NCI-H345 treated with DMSO at 0.1 percent for 48 hours (cell line): ENCODE measurements at regions not wholly inside any gene's neighbourhood (a gene's known extent, or its start where the extent isn't known, plus 50 kb on each side); places are given as distances from the start of the nearest gene placed in this dataset.

Experiments used
- DNase-seq: peaks from one replicate; lab custom pipeline; 2025; ENCODE audit not compliant: unreplicated experiment; lab: John Stamatoyannopoulos, UW

- no peak for DNase-seq
Measured at GRCh38 chr9:71218774-71219173, 97.4 kb upstream of the TRPM3 start.

- no peak for DNase-seq
Measured at GRCh38 chr9:71213633-71214032, 92.2 kb upstream of the TRPM3 start.

- no peak for DNase-seq
Measured at GRCh38 chr9:71210326-71210725, 88.9 kb upstream of the TRPM3 start.

GRCh38 chr9:71209890-71210289, 88.5 kb upstream of the TRPM3 start:
- DNase-seq = no peak

- DNase-seq = no peak
Measured at GRCh38 chr9:71202931-71203330, 81.5 kb upstream of the TRPM3 start.

DNA sequence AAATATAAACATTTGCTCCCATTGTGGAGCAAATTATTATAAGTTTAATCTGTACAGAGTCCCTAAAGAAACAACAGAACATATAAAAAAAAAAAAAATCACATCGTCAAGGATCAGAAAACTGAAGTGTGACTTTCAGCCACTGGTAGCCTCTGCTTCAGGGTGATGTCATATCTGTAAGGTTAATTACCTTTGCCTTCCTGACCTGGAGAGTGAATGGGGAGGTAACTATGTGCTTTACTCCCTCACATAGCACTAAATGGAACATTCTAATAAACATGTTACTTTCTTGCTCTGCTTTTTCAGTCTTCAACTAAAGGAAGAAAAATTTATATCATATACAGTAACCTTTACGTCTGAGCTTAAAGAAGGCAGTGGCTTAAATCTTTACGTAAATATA, 70.3 kb upstream of the TRPM3 start:
- DNase-seq = no peak

DNA sequence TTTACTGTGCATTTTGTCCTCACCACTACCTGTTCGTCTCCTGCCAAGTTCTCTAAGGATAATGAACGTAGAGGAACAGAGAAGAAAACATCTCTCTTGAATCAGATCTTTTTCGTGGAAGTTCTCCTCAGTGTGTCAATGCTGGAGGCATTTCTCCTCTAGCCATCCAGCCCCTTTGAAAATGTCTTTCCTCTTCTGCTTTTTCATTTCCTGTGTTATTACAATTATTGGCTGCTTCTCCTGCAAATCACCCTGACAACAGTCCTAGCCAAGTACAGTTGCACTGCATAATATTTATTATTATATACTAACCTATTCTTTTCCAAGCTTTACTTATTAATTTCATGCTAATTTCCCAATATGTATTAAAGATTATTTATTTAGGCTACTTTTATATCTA, 61.8 kb upstream of the TRPM3 start:
- DNase-seq = no peak

DNA sequence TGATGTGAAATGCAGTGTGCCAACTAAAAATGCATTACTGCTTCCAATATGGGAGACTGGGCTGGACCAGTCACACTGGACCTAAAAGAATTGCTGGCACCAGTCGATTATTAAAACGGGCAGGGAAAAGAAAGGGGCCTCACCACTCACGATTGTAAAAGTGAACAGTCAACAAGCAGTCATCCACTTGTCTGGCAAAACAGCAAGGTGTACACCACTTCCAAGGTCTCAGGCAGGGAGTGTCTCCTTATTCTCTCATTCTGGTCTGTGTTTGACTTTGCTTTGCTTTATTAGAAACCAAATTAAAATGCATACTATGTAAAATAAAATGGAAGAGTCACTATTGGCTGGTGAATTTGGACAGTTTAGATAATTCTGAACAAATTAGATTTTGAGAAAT, 57.8 kb upstream of the TRPM3 start:
- DNase-seq = no peak

DNA sequence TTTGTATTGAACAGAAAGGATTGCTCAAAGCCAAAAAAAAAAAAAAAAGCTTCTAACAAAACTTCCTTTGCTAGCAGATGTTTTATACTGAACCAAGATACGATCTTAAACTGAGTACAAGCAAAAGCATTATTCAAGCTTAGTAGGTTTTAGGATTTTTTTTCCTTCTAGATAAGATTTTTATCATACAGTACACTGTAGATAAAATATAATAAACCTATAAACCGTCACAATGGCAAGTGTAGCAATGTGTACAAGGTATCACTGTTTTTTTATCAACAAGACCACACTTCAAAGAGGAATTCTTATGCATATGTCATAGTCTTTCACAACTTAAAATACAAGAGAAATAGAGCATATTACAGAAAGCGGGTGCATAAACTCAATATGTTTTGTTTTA, 56.5 kb upstream of the TRPM3 start:
- DNase-seq = no peak

DNA sequence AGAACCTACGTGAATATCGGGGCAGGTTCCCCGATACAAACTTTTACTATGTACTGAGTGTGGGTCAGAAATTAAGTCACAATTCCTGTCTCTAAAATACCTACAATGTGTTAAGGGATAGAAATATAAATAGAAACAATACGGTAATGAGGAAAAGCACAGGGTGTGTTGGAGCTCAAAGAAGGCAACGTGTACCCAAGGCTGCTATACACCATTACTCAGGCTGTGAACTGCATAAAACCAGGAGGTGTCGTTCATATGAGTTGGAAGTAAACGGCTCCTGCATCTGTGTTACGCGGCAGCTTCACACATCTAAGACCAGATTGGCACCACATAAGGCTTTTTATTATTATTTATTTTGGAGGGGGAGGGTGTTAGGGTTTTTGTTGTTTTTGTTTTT, 50.1 kb upstream of the TRPM3 start:
- no peak for DNase-seq
